Activated CD8-positive, alpha-beta memory T cell treated with anti-CD3 and anti-CD28 coated beads for 36 hours (primary cell): ENCODE measurements at regions not wholly inside any gene's neighbourhood (a gene's known extent, or its start where the extent isn't known, plus 50 kb on each side); places are given as distances from the start of the nearest gene placed in this dataset.

Experiments
- CTCF ChIA-PET: fragments of 350-600 bp; sonication (Branson Sonifier 250); formaldehyde crosslinking; loops from one replicate; lab custom pipeline; 2021; ENCODE audit warnings: antibody characterized with exemption; lab: Charles Lee
- POLR2A ChIA-PET: fragments of 350-600 bp; sonication (Branson Sonifier 250); formaldehyde crosslinking; loops from one replicate; lab custom pipeline; 2021; ENCODE audit warnings: antibody characterized with exemption; lab: Charles Lee

GRCh38 chr12:45582986-45583659 lies 146.4 kb upstream of the ARID2 start:
- CTCF ChIA-PET = no interaction called here
- POLR2A ChIA-PET = no interaction called here

- CTCF ChIA-PET = no interaction called here
- POLR2A ChIA-PET = no interaction called here
Measured at GRCh38 chr12:45584336-45584735, 145.2 kb upstream of the ARID2 start.

DNA sequence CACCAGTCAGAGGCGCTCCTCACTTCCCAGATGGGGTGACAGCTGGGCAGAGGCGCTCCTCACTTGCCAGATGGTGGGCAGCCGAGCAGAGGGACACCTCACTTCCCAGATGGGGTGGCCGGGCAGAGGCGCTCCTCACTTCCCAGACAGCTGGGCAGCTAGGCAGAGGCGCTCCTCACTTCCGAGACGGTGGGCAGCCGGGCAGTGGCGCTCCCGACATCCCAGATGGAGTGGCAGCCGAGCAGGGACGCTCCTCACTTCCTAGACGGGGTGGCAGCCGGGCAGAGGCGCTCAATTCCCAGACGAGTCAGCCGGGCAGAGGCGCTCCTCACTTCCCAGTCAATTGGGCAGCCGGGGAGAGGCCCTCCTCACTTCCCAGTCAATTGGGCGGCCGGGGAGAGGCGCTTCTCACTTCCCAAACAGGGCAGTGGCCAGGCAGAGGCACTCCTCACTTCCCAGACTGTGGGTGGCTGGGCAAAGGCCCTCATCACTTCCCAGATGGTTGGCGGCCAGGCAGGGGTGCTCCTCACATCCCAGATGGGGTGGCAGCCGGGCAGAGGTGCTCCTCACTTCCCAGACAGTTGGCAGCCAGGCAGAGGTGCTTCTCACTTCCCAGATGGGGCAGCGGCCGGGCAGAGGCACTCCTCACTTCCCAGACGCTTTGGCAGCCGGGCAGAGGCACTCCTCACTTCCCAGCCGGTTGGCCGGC lies 143.8 kb upstream of the ARID2 start:
- POLR2A ChIA-PET = no interaction called here
- CTCF ChIA-PET = no interaction called here

DNA sequence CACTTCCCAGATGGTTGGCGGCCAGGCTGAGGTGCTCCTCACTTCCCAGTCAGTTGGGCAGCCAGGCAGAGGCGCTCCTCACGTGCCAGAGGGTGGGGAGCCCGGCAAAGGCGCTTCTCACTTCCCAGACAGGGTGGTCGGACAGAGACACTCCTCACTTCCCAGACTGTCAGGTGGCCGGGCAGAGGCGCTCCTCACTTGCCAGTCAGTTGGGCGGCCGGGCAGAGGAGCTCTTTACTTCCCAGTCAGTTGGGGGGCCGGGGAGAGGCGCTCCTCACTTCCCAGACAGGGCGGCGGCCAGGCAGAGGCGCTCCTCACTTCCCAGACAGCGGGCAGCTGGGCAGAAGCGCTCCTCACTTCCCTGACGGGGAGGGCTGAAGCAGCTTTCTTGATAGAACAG lies 143.0 kb upstream of the ARID2 start:
- CTCF ChIA-PET = no interaction called here

GRCh38 chr12:45587012-45587411 lies 142.5 kb upstream of the ARID2 start:
- ChIA-PET CTCF (no interaction called here), POLR2A (no interaction called here)

More for the DNA sequence above, 143.0 kb upstream of the ARID2 start:
- POLR2A ChIA-PET = no interaction called here

DNA sequence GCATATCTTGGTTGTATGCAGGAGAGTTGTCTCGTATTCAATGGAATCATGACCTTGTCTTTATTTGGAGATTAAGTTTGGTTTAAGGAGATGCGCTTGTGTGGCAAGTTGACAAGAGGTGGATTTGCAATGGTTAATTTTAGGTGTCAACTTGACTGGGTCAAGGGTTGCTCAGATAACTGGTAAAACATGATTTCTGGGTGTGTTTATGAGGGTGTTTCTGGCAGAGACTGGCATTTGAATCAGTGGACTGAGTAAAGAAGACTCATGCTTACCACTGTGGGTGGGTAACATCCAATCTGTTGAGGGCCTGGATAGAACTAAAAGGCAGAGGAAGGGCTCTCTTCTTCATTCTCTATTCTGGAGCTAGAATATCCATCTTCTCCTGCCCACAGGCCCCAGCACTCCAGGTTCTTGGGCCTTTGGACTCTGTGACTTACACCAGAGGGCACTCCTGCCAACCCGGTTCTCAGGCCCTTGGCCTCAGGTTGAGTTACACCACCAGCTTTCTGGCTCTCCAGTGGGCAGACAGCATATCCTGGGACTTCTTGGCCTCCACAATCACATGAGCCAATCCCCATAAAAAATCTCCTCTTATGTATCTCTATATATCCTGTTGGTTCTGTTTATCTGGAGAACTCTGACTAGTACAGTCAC lies 141.5 kb upstream of the ARID2 start:
- POLR2A ChIA-PET = no interaction called here
- CTCF ChIA-PET = interaction anchor here (0.5 kb wide), 1 partner anchor 22 kb away, joined by 3 read pairs; no protein-coding TSS in a partner anchor

DNA sequence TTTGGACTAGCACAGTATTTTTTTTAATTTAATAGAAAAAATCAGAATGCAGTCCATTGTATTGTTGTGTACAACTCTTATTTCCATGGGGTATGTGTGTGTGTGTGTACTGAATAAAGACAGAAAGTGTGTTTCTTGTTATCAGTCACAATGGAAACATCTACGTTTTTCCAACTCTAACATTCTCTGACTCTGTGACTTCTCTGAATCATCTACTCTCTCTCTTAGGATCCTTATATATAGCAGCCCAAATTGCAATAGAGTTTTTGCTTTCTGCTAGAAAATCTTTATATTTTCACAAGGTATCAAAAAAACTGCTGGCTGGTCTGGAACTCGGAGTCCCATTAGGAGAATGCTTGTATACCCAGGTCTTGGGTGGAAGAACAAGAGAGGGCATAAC lies 138.9 kb upstream of the ARID2 start:
- POLR2A ChIA-PET = no interaction called here
- CTCF ChIA-PET = no interaction called here

GRCh38 chr12:45591635-45592034 lies 137.9 kb upstream of the ARID2 start:
- ChIA-PET POLR2A (no interaction called here), CTCF (no interaction called here)

GRCh38 chr12:45596366-45596765 lies 133.1 kb upstream of the ARID2 start:
- ChIA-PET POLR2A (no interaction called here), CTCF (no interaction called here)

DNA sequence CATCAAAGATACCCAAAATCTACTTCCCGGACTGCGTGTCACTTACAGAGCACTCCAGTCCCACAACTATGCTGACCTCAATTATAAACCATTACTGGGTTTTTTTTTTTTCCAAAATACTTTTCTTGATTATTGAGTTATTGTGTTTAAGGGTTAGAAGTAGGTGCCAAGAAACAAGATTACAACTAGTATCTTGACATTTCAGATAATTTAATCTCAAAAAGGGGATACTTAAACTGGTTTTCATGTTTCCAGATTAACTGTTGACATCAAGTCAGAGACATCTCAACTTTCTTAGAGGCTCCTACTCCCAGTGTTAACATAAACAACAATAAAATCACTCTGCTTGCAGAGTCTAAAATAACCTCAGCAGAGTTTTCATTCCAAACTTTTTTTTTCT lies 131.2 kb upstream of the ARID2 start:
- ChIA-PET POLR2A (no interaction called here), CTCF (interaction anchor here (0.7 kb wide), 2 partner anchors 168 to 494 kb away, joined by 3 read pairs; no protein-coding TSS in a partner anchor)

GRCh38 chr12:45598761-45599160 lies 130.7 kb upstream of the ARID2 start:
- CTCF ChIA-PET = interaction anchor here (0.7 kb wide), 2 partner anchors 168 to 494 kb away, joined by 3 read pairs; no protein-coding TSS in a partner anchor
- POLR2A ChIA-PET = no interaction called here

- POLR2A ChIA-PET = no interaction called here
Measured at GRCh38 chr12:45599196-45599595, 130.3 kb upstream of the ARID2 start.

GRCh38 chr12:45601390-45601789 lies 128.1 kb upstream of the ARID2 start:
- POLR2A ChIA-PET = no interaction called here
- CTCF ChIA-PET = no interaction called here

More at GRCh38 chr12:45599196-45599595, 130.3 kb upstream of the ARID2 start:
- CTCF ChIA-PET = interaction anchor here (0.7 kb wide), 2 partner anchors 167 to 495 kb away, joined by 3 read pairs; no protein-coding TSS in a partner anchor

GRCh38 chr12:45601888-45602287 lies 127.6 kb upstream of the ARID2 start:
- ChIA-PET CTCF (interaction anchor here (0.6 kb wide), 1 partner anchor 1601 kb away, joined by 3 read pairs; no protein-coding TSS in a partner anchor), POLR2A (no interaction called here)

DNA sequence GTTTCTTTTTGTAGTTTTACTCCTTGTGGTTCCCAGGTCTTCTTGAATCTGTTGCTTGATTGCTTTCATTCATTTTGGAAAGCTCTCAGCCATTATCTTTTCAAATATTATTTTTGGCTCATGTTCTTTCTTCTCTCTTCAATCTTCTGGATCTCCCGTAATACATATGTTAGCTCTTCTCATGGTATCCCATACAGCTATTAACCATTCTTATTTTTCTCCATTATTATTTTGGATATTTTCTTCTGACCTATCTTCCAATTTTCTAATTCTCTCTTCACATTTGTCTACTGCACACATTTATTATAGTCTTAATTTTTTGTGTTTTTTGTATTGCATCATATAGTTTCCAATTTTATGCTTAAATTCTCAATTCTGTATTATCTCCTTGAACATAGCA lies 123.9 kb upstream of the ARID2 start:
- POLR2A ChIA-PET = no interaction called here
- CTCF ChIA-PET = interaction anchor here (1.3 kb wide), 1 partner anchor 13 kb away, joined by 3 read pairs; no protein-coding TSS in a partner anchor

GRCh38 chr12:45611061-45611460 lies 118.4 kb upstream of the ARID2 start:
- POLR2A ChIA-PET = no interaction called here
- CTCF ChIA-PET = no interaction called here

- ChIA-PET POLR2A (no interaction called here), CTCF (no interaction called here)
Measured at GRCh38 chr12:45611495-45611894, 118.0 kb upstream of the ARID2 start.

DNA sequence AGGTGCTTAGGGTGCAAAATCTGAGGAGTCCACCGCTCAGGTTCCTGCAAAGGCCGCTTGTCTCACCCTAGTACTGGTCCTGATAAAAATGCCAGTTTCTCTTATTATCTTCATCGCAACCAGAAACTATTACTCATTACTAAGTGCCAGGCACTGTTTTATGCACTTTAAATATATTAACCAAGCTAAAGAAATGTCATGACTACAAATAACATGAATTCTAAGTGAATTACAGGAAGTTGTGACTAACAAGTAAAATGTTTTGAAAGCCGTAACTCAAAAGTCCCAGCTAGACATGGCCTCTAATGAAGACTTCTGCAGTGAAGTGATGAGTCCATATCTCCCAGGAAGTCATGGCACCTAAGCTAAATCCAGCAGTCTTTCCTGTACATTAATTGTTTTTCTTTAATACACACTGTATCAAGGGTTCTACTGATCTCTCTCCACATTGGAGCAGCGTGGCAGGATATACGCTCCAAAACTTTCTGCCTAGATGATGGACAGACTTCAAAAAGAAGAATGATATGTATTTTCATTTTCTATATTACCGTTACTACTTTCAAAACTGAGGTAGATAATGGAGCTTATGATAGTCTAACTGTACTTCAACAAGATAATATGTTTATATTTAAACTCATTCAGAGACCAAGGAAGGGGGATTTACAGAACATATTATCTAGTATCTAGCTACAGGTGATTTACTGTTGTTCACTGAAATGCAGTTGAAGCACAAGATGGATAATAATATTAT lies 117.3 kb upstream of the ARID2 start:
- CTCF ChIA-PET = no interaction called here
- POLR2A ChIA-PET = no interaction called here

- ChIA-PET POLR2A (no interaction called here), CTCF (no interaction called here)
Measured at GRCh38 chr12:45613296-45613695, 116.2 kb upstream of the ARID2 start.

DNA sequence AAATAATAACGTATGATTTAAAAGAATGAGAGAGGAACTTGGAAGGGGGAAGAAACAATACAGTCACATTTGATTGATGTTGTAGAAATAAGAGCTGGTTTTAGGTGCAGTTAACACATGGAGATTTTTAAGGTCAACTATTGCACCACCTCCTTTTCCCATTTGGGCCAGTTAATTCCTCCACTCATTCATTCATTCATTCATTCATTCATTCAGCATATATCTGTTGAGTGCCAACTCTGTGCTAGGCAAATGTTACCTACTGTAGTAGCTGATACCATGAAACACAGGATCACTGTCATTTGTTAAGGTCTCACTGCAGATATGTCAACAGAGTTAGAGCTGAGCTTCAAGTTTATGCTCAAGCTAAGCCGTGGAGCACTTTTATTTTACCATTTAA lies 115.7 kb upstream of the ARID2 start:
- ChIA-PET POLR2A (no interaction called here), CTCF (no interaction called here)
